HepG2 (cell line): ENCODE measurements at regions not wholly inside any gene's neighbourhood (a gene's known extent, or its start where the extent isn't known, plus 50 kb on each side); places are given as distances from the start of the nearest gene placed in this dataset.

Experiments
- ATAC-seq: fragments of 200-7000 bp; cut with Tn5 transposase; 3 replicates; pipeline ENCODE4 v1.9.1; 2020; ENCODE audit warnings: mild to moderate bottlenecking, moderate library complexity
- BruUV-seq: library from RNA; stranded (reverse); fragments of 400-500 nt; replicated peaks from 2 replicates; lab custom pipeline; 2021; lab: Mats Ljungman, UMichigan
- CTCF ChIA-PET: fragments of 300-600 bp; formaldehyde crosslinking; extraction: SDS; loops from one replicate; lab custom pipeline; 2021; ENCODE audit warnings: low total read pairs, inconsistent platforms, low intra/inter-chr PET ratio; lab: Yijun Ruan, JAX
- POLR2A ChIA-PET: fragments of 350-600 bp; sonication (Branson Sonifier 250); formaldehyde crosslinking; loops from one replicate; lab custom pipeline; 2020; ENCODE audit warnings: antibody characterized with exemption, inconsistent platforms; lab: Yijun Ruan, JAX
- DNase-seq: peaks from one replicate; pipeline ENCODE4 v3.0.0-alpha.2; 2015; ENCODE audit warnings: low spot score
- FAIRE-seq: peaks from 3 replicates; lab custom pipeline; 2011; peaks lifted over from hg19 to GRCh38; lab: Jason Lieb, UNC
- H2AFZ ChIP-seq: one replicate; pipeline ENCODE4 v1.6.1; 2011; ENCODE audit warnings: low read length, inconsistent platforms
- H3K27ac ChIP-seq: fragments of 300-600 bp; 3 replicates; pipeline ENCODE4 v1.8.0; 2011; ENCODE audit warnings: mixed run types, mild to moderate bottlenecking, mixed read lengths, low read length, inconsistent platforms; ENCODE audit not compliant: insufficient read depth; ENCODE audit errors: extremely low read length
- H3K27me3 ChIP-seq, 2 experiments: fragments of 200-600 bp in 1 of 2; 2 replicates in 1 of 2; 3 replicates in 1 of 2; pipeline versions ENCODE4 v1.6.0 to v1.8.0; 2011; ENCODE audit warnings: low read length in 2 of 2, mild to moderate bottlenecking in 2 of 2, moderate library complexity in 2 of 2, inconsistent platforms in 1 of 2; ENCODE audit not compliant: insufficient read depth in 2 of 2, control insufficient read depth in 1 of 2
- H3K36me3 ChIP-seq, 2 experiments: fragments of 200-600 bp in 1 of 2; replicated peaks in 1 of 2; 2 replicates in 1 of 2; 3 replicates in 1 of 2; pipeline versions ENCODE4 v1.5.1 to v1.8.0; 2011; ENCODE audit warnings: low read length in 2 of 2, inconsistent platforms in 1 of 2; ENCODE audit not compliant: insufficient read depth in 2 of 2, control insufficient read depth in 1 of 2
- H3K4me1 ChIP-seq: 2 replicates; pipeline ENCODE4 v1.5.1; 2012; ENCODE audit warnings: low read length, inconsistent platforms; ENCODE audit not compliant: insufficient read depth
- H3K4me2 ChIP-seq: 2 replicates; pipeline ENCODE4 v1.6.0; 2011; ENCODE audit warnings: low read depth, low read length, inconsistent platforms
- H3K4me3 ChIP-seq, 3 experiments: fragments of 200-600 bp in 1 of 3; sonication (generic), shearing (Covaris generic) in 1 of 3; replicated peaks in 1 of 3; 2 replicates each; pipeline ENCODE4 v1.5.1; 2011 to 2016; ENCODE audit warnings: low read length in 3 of 3, inconsistent platforms in 2 of 3, low read depth in 2 of 3, mild to moderate bottlenecking in 2 of 3, control low read depth in 1 of 3, mixed read lengths in 1 of 3; ENCODE audit not compliant: insufficient read depth in 1 of 3
- H3K79me2 ChIP-seq: one replicate; pipeline ENCODE4 v1.6.1; 2011; ENCODE audit warnings: low read length, inconsistent platforms; ENCODE audit not compliant: insufficient read depth
- H3K9ac ChIP-seq: 2 replicates; pipeline ENCODE4 v1.6.0; 2011; ENCODE audit warnings: mild to moderate bottlenecking, low read depth, low read length, inconsistent platforms; ENCODE audit not compliant: insufficient read depth
- H3K9me3 ChIP-seq: 2 replicates; pipeline ENCODE4 v1.5.1; 2012; ENCODE audit warnings: mild to moderate bottlenecking, low read length
- H4K20me1 ChIP-seq: 2 replicates; pipeline ENCODE4 v1.6.0; 2011; ENCODE audit warnings: inconsistent platforms, mild to moderate bottlenecking, low read length, moderate library complexity; ENCODE audit not compliant: insufficient read depth
- ARHGAP35 ChIP-seq: sonication (generic); formaldehyde crosslinking; IDR thresholded peaks from 2 replicates; pipeline ENCODE4 v1.9.0; 2022; ENCODE audit warnings: mild to moderate bottlenecking, inconsistent platforms, moderate library complexity, missing genetic modification reagents, borderline replicate concordance
- BCL3 ChIP-seq: sonication (generic); formaldehyde crosslinking; IDR thresholded peaks from 2 replicates; pipeline ENCODE4 v1.5.1; 2020; ENCODE audit warnings: mild to moderate bottlenecking, missing genetic modification reagents, moderate library complexity
- GABPB1 ChIP-seq: IDR thresholded peaks from 2 replicates; pipeline ENCODE4 v1.6.1; 2016; ENCODE audit warnings: mild to moderate bottlenecking, missing genetic modification reagents, moderate library complexity, missing compliant biosample characterization
- MAFG ChIP-seq: sonication (generic); formaldehyde crosslinking; IDR thresholded peaks from 2 replicates; pipeline ENCODE4 v1.5.1; 2020; ENCODE audit warnings: mild to moderate bottlenecking, missing genetic modification reagents
- POLR2AphosphoS2 ChIP-seq: IDR thresholded peaks from 2 replicates; pipeline ENCODE4 v1.6.1; 2011; ENCODE audit warnings: low read depth, low read length, improper control_type of control experiment
- RERE ChIP-seq: IDR thresholded peaks from 2 replicates; pipeline ENCODE4 v1.6.1; 2016; ENCODE audit warnings: low read depth, missing genetic modification reagents, missing compliant biosample characterization
- TARDBP ChIP-seq: sonication (generic); formaldehyde crosslinking; IDR thresholded peaks from 2 replicates; pipeline ENCODE4 v1.8.0; 2022; ENCODE audit warnings: mild to moderate bottlenecking, missing genetic modification reagents
- ZNF317 ChIP-seq: sonication (generic); formaldehyde crosslinking; IDR thresholded peaks from 2 replicates; pipeline ENCODE4 v1.5.0; 2020; ENCODE audit warnings: mild to moderate bottlenecking, missing genetic modification reagents
- ZNF446 ChIP-seq: sonication (generic); formaldehyde crosslinking; IDR thresholded peaks from 2 replicates; pipeline ENCODE4 v1.5.0; 2020; ENCODE audit warnings: mild to moderate bottlenecking, missing genetic modification reagents
- ZNF652 ChIP-seq: IDR thresholded peaks from 2 replicates; pipeline ENCODE4 v1.6.1; 2016; ENCODE audit warnings: low read depth, borderline replicate concordance
- ZNF670 ChIP-seq: sonication (generic); formaldehyde crosslinking; IDR thresholded peaks from 2 replicates; pipeline ENCODE4 v1.8.0; 2022; ENCODE audit warnings: mild to moderate bottlenecking, missing genetic modification reagents, borderline replicate concordance
- ZNF672 ChIP-seq: sonication (generic); formaldehyde crosslinking; IDR thresholded peaks from 2 replicates; pipeline ENCODE4 v1.8.1; 2022; ENCODE audit warnings: missing genetic modification reagents
- WGBS: methylation state at CpG from one replicate; pipeline ENCODE4 v1.1.6; 2017; ENCODE audit warnings: low lambda C conversion rate; 5-methylcytosine and 5-hydroxymethylcytosine counted together
- in situ Hi-C: cut with HindIII; loops from 2 replicates; pipeline ENCODE4 v1.10.0; 2017; ENCODE audit warnings: low pct_unique_long_range_greater_than_20kb; ENCODE audit not compliant: extremely low pct_ligation_motif_present
- intact Hi-C: fragments of 100-400 bp; cut with micrococcal nuclease; formaldehyde crosslinking; loops from one replicate; pipeline ENCODE4 v1.10.0; 2022; ENCODE audit not compliant: unreplicated experiment

- no peak for TF ChIP-seq RERE (CRISPR knock-in tag)
- no peak for TF ChIP-seq MAFG (CRISPR knock-in tag)
- TF ChIP-seq, all 625 proteins: peak for 0
Observed at GRCh38 chr5:173494446-173494845, 122.0 kb downstream of the BOD1 start (continued).

- POLR2A ChIA-PET = no interaction called here
- Histone ChIP-seq H3K27ac (no peak overlapping the region), H3K4me1 (peaks cover 22% of the 10 kb centered on the region), H4K20me1 (no peaks in the 10 kb centered on the region), H3K9ac (no peak overlapping the region), H3K9me3 (no peaks in the 10 kb centered on the region), H3K79me2 (no peaks in the 10 kb centered on the region), H3K27me3 (peaks cover 3 to 37% of the 10 kb centered on the region in 2 experiments; a peak in 3 of 5 replicates), H2AFZ (no peak overlapping the region), H3K4me2 (no peak overlapping the region), H3K4me3 (no peak overlapping the region), H3K36me3 (no peaks in the 10 kb centered on the region)
- CTCF ChIA-PET = no interaction called here
- TF ChIP-seq ZNF446 (no peak), ZNF317 (CRISPR knock-in tag) (no peak), TARDBP (no peak), BCL3 (no peak), ZNF670 (CRISPR knock-in tag) (no peak), ZNF652 (no peak), ZNF672 (CRISPR knock-in tag) (no peak), POLR2AphosphoS2 (no peak), ARHGAP35 (CRISPR knock-in tag) (no peak), GABPB1 (no peak)
- no peak for DNase-seq
- FAIRE-seq = no peak
- no TSS peak for BruUV-seq
- intact Hi-C loops (no loop called here), in situ Hi-C loops (no loop called here)
- 32% methylated on average over 6 of the region's 6 CpGs for WGBS
- no peak for ATAC-seq
Observed at GRCh38 chr5:173493846-173494245, 122.6 kb downstream of the BOD1 start.
